ENCODE measurements at regions not wholly inside any gene's neighbourhood (a gene's known extent, or its start where the extent isn't known, plus 50 kb on each side); places are given as distances from the start of the nearest gene placed in this dataset.

DNA sequence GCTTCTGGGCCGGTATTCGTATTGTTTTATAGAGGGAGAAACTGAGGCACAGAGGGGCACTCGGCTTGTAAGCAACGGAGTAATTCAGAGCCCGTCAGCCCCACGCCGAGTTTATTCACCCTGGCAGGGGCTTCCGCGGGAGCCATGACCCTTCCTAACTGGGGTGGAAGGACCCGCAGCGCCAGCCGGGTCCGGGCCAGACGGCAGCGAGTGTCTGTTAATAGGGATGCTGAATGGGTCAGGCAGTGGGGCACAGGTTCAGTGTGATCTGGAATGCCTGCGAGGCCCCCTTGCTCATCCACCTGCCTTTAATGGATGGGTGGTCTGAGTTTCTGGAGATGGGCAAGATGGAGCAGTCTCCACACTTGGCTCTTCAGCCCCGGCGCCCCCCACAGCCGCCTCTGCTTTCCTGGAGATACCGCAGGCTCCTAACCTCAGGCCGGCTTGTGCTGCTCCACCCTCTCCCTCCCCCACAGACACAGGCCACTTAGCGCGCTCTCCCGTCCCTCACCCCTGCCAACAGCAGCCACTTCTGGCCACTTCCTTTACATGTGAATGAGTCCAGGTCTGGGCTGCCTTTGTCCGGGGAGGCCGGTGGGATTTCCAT lies 147.1 kb downstream of the ERCC6L2 start:
- no peaks in the 10 kb centered on the region for H3K9me3 ChIP-seq (ENCODE audit: low read length)
- H3K36me3 ChIP-seq (ENCODE audit: insufficient read depth, low read length): peaks cover 2% of the 10 kb centered on the region
- H3K4me3 ChIP-seq (ENCODE audit: low read length): peak overlapping the region; percentile 39
- no peaks in the 10 kb centered on the region for H3K27me3 ChIP-seq (ENCODE audit: insufficient read depth, low read length)
- peaks cover 19% of the 10 kb centered on the region for H3K4me1 ChIP-seq (ENCODE audit: insufficient read depth, low read length)
- H2AFZ ChIP-seq (ENCODE audit: low read depth, low read length): peak overlapping the region; percentile 21

GRCh38 chr9:96021551-96022444 lies 146.3 kb downstream of the ERCC6L2 start:
- Histone ChIP-seq H2AFZ (ENCODE audit: low read depth, low read length) (peak overlapping the region; percentile 21), H3K9me3 (ENCODE audit: low read length) (no peaks in the 10 kb centered on the region), H3K4me3 (ENCODE audit: low read length) (peak overlapping the region; percentile 39), H3K36me3 (ENCODE audit: insufficient read depth, low read length) (peaks cover 6% of the 10 kb centered on the region), H3K4me1 (ENCODE audit: insufficient read depth, low read length) (peaks cover 19% of the 10 kb centered on the region), H3K27me3 (ENCODE audit: insufficient read depth, low read length) (no peaks in the 10 kb centered on the region)

DNA sequence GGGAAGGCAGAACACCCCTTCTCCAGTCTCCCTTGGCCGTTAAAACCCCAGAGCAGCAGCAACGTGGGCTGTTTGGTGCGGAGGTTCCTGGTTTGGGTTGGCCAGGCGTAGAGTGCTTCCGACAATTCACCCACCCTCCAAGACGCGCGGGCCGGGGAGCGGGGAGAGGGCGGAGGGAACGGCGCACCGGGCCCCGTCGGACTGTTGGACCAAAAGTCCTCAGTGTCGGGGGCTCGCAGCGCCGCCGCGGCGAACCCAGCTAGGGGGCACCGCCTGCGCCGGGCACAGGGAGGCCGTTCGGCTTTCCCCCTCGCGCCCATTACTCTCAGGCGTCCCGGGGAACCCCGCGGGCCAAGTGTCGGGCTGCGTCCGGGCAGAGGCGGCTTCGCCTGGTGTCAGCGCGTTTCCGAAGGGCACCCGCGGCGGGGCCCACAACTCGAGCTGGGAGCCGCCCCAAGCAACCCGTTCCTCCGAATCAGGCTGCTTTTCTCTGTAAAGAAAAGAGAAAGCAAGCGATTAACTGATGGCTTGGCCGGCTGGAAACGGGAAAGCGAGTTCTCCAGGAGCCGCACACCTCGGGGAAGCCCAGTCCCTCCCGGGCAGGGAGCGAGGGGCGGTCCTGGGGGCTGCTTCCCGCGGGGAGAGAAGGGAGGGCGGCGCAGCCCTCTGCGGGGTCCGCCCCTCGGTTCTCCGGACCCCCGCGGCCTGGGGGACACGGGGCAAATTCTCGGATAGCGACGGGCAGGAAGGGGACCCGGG lies 145.5 kb downstream of the ERCC6L2 start:
- no peaks in the 10 kb centered on the region for H3K27me3 ChIP-seq (ENCODE audit: insufficient read depth, low read length)
- H3K4me3 ChIP-seq (ENCODE audit: low read length): peak overlapping the region; percentile 39
- H3K36me3 ChIP-seq (ENCODE audit: insufficient read depth, low read length): peaks cover 6% of the 10 kb centered on the region
- H3K9me3 ChIP-seq (ENCODE audit: low read length): no peaks in the 10 kb centered on the region
- H3K4me1 ChIP-seq (ENCODE audit: insufficient read depth, low read length): peaks cover 19% of the 10 kb centered on the region
- H2AFZ ChIP-seq (ENCODE audit: low read depth, low read length): no peak overlapping the region

GRCh38 chr9:96020300-96020791 lies 144.9 kb downstream of the ERCC6L2 start:
- no peaks in the 10 kb centered on the region for H3K27me3 ChIP-seq (ENCODE audit: insufficient read depth, low read length)
- H3K9me3 ChIP-seq (ENCODE audit: low read length): no peaks in the 10 kb centered on the region
- H2AFZ ChIP-seq (ENCODE audit: low read depth, low read length): no peak overlapping the region
- H3K36me3 ChIP-seq (ENCODE audit: insufficient read depth, low read length): peaks cover 9% of the 10 kb centered on the region
- peak overlapping the region; percentile 39 for H3K4me3 ChIP-seq (ENCODE audit: low read length)
- H3K4me1 ChIP-seq (ENCODE audit: insufficient read depth, low read length): peaks cover 19% of the 10 kb centered on the region
